IMR-90 (cell line): ENCODE measurements at regions not wholly inside any gene's neighbourhood (a gene's known extent, or its start where the extent isn't known, plus 50 kb on each side); places are given as distances from the start of the nearest gene placed in this dataset.

ENCODE experiments used
- ATAC-seq: fragments of 200-7000 bp; cut with Tn5 transposase; 2 replicates; pipeline ENCODE4 v1.9.1; 2020; ENCODE audit warnings: low read depth, mild to moderate bottlenecking, moderate library complexity
- BruUV-seq: library from RNA; stranded (reverse); fragments of 400-500 nt; replicated peaks from 2 replicates; lab custom pipeline; 2021; lab: Mats Ljungman, UMichigan
- CTCF ChIA-PET: fragments of 300-600 bp; formaldehyde crosslinking; extraction: SDS; loops from one replicate; lab custom pipeline; 2021; ENCODE audit warnings: antibody characterized with exemption; lab: Yijun Ruan, JAX
- POLR2A ChIA-PET: fragments of 300-600 bp; sonication (Branson Sonifier 250); formaldehyde crosslinking; loops from one replicate; lab custom pipeline; 2022; ENCODE audit warnings: antibody characterized with exemption; ENCODE audit not compliant: unreplicated experiment; lab: Charles Lee
- DNase-seq: peaks from one replicate; pipeline ENCODE4 v3.0.0; 2013
- H2AFZ ChIP-seq: replicated peaks from 2 replicates; pipeline ENCODE3; 2013; ENCODE audit warnings: low read length, mild to moderate bottlenecking; ENCODE audit not compliant: poor library complexity
- H2AK5ac ChIP-seq: 2 replicates; pipeline ENCODE4 v1.6.1; 2013; ENCODE audit warnings: low read depth, low read length, inconsistent platforms
- H2AK9ac ChIP-seq: replicated peaks from 2 replicates; pipeline ENCODE3; 2013; ENCODE audit warnings: mild to moderate bottlenecking, low read depth, low read length, moderate library complexity; ENCODE audit not compliant: poor library complexity
- H2BK120ac ChIP-seq: 2 replicates; pipeline ENCODE4 v1.6.1; 2013; ENCODE audit warnings: low read depth, low read length, inconsistent platforms
- H2BK15ac ChIP-seq: 3 replicates; pipeline ENCODE4 v1.6.1; 2013; ENCODE audit warnings: low read depth, low read length, inconsistent platforms
- H2BK20ac ChIP-seq: 2 replicates; pipeline ENCODE4 v1.6.1; 2013; ENCODE audit warnings: low read depth, mild to moderate bottlenecking, inconsistent platforms, low read length, moderate library complexity
- H2BK5ac ChIP-seq: 2 replicates; pipeline ENCODE4 v1.6.1; 2013; ENCODE audit warnings: mild to moderate bottlenecking, low read depth, low read length, inconsistent platforms; ENCODE audit not compliant: poor library complexity, severe bottlenecking
- H3K14ac ChIP-seq: replicated peaks from 2 replicates; pipeline ENCODE4 v1.6.1; 2013; ENCODE audit warnings: low read depth, low read length, inconsistent platforms
- H3K18ac ChIP-seq: 2 replicates; pipeline ENCODE4 v1.6.1; 2013; ENCODE audit warnings: low read depth, low read length, control low read depth
- H3K23ac ChIP-seq: 2 replicates; pipeline ENCODE4 v1.6.1; 2013; ENCODE audit warnings: low read depth, low read length, inconsistent platforms
- H3K27ac ChIP-seq: 2 replicates; pipeline ENCODE4 v1.5.1; 2013; ENCODE audit warnings: mild to moderate bottlenecking, control low read depth, low read length; ENCODE audit not compliant: insufficient read depth
- H3K27me3 ChIP-seq: 2 replicates; pipeline ENCODE4 v1.6.1; 2013; ENCODE audit warnings: low read length; ENCODE audit not compliant: control insufficient read depth, insufficient read depth
- H3K36me3 ChIP-seq: 2 replicates; pipeline ENCODE4 v1.6.1; 2013; ENCODE audit warnings: low read length, mixed read lengths; ENCODE audit not compliant: control insufficient read depth, insufficient read depth
- H3K4ac ChIP-seq: 2 replicates; pipeline ENCODE4 v1.6.1; 2013; ENCODE audit warnings: low read depth, low read length, inconsistent platforms
- H3K4me1 ChIP-seq: 2 replicates; pipeline ENCODE4 v1.6.1; 2013; ENCODE audit warnings: low read length, mixed read lengths; ENCODE audit not compliant: control insufficient read depth, insufficient read depth
- H3K4me2 ChIP-seq: 2 replicates; pipeline ENCODE4 v1.6.1; 2013; ENCODE audit warnings: low read depth, mild to moderate bottlenecking, control low read depth, low read length, moderate library complexity
- H3K4me3 ChIP-seq: 2 replicates; pipeline ENCODE4 v1.5.1; 2013; ENCODE audit warnings: low read depth, mild to moderate bottlenecking, control low read depth, low read length, moderate library complexity; ENCODE audit not compliant: insufficient read depth
- H3K56ac ChIP-seq: 2 replicates; pipeline ENCODE4 v1.6.1; 2013; ENCODE audit warnings: low read length, inconsistent platforms; ENCODE audit not compliant: insufficient read depth; ENCODE audit errors: extremely low read depth
- H3K79me1 ChIP-seq, 2 experiments: 2 replicates each; pipeline ENCODE4 v1.6.1; 2013; ENCODE audit warnings: low read length in 2 of 2, inconsistent platforms in 1 of 2, low read depth in 1 of 2
- H3K9ac ChIP-seq: 2 replicates; pipeline ENCODE4 v1.6.1; 2013; ENCODE audit warnings: low read depth, low read length, control low read depth
- H3K9me1 ChIP-seq: 2 replicates; pipeline ENCODE4 v1.6.1; 2013; ENCODE audit warnings: low read length, inconsistent platforms; ENCODE audit not compliant: insufficient read depth
- H3K9me3 ChIP-seq: 2 replicates; pipeline ENCODE4 v1.6.1; 2013; ENCODE audit warnings: low read length; ENCODE audit not compliant: control insufficient read depth, insufficient read depth
- H4K20me1 ChIP-seq: 2 replicates; pipeline ENCODE4 v1.6.1; 2013; ENCODE audit warnings: low read length, inconsistent platforms; ENCODE audit not compliant: insufficient read depth
- H4K5ac ChIP-seq: 2 replicates; pipeline ENCODE4 v1.6.1; 2013; ENCODE audit warnings: mild to moderate bottlenecking, low read depth, low read length, control low read depth
- H4K8ac ChIP-seq, 2 experiments: 2 replicates each; pipeline ENCODE4 v1.6.1; 2013; ENCODE audit warnings: low read depth in 2 of 2, low read length in 2 of 2, control low read depth in 1 of 2, inconsistent platforms in 1 of 2
- H4K91ac ChIP-seq: 2 replicates; pipeline ENCODE4 v1.6.1; 2013; ENCODE audit warnings: low read depth, low read length, inconsistent platforms; ENCODE audit not compliant: insufficient read depth
- BHLHE40 ChIP-seq: fragments of 150-350 bp; IDR thresholded peaks from 2 replicates; pipeline ENCODE4 v1.6.1; 2016; ENCODE audit warnings: mild to moderate bottlenecking, low read depth, low read length
- CEBPB ChIP-seq: IDR thresholded peaks from 2 replicates; pipeline ENCODE4 v1.6.1; 2012; ENCODE audit warnings: low read depth, low read length, improper control_type of control experiment
- FOS ChIP-seq: fragments of 150-350 bp; IDR thresholded peaks from 2 replicates; pipeline ENCODE4 v1.6.1; 2016; ENCODE audit warnings: low read depth, low read length
- MAZ ChIP-seq: IDR thresholded peaks from 2 replicates; pipeline ENCODE4 v1.6.1; 2012; ENCODE audit warnings: low read depth, mild to moderate bottlenecking, low read length, improper control_type of control experiment, moderate library complexity, borderline replicate concordance
- NFE2L2 ChIP-seq: fragments of 150-350 bp; IDR thresholded peaks from 2 replicates; pipeline ENCODE4 v1.6.1; 2016; ENCODE audit warnings: low read depth, mild to moderate bottlenecking, low read length
- POLR2A ChIP-seq: IDR thresholded peaks from 2 replicates; pipeline ENCODE4 v1.6.1; 2012; ENCODE audit warnings: mild to moderate bottlenecking, low read depth, low read length
- RAD21 ChIP-seq: IDR thresholded peaks from 2 replicates; pipeline ENCODE4 v1.6.1; 2012; ENCODE audit warnings: low read length, improper control_type of control experiment
- RCOR1 ChIP-seq: IDR thresholded peaks from 2 replicates; pipeline ENCODE4 v1.6.1; 2012; ENCODE audit warnings: mild to moderate bottlenecking, low read length, improper control_type of control experiment; ENCODE audit not compliant: insufficient replicate concordance
- SMC3 ChIP-seq: fragments of 150-350 bp; IDR thresholded peaks from 2 replicates; pipeline ENCODE4 v1.6.1; 2016; ENCODE audit warnings: low read depth, mild to moderate bottlenecking, antibody characterized with exemption, low read length, moderate library complexity
- WGBS, 2 experiments: methylation state at CpG; one replicate each; pipeline versions ENCODE4 v1.1.5 to v1.1.7; 2013; ENCODE audit warnings: missing lambda C conversion rate in 2 of 2; ENCODE audit not compliant: insufficient read length in 1 of 2; ENCODE audit errors: extremely low coverage in 2 of 2; 5-methylcytosine and 5-hydroxymethylcytosine counted together
- dilution Hi-C: fragments of 300-500 bp; cut with HindIII; formaldehyde crosslinking; loops from one replicate; pipeline ENCODE4 v1.14.3; 2018; ENCODE audit warnings: low sequenced_read_pairs; ENCODE audit not compliant: unreplicated experiment
- in situ Hi-C: fragments of 300-500 bp; cut with MboI; formaldehyde crosslinking; loops from 3 replicates; pipeline ENCODE4 v1.14.3; 2019; ENCODE audit warnings: low sequenced_read_pairs, inconsistent platforms, mixed read lengths
- intact Hi-C: fragments of 100-400 bp; cut with micrococcal nuclease; formaldehyde crosslinking; loops from 2 replicates; pipeline ENCODE4 v1.10.0; 2022
- TF ChIP-seq, protein P1 (sequence below): fragments of 150-350 bp; IDR thresholded peaks from 2 replicates; pipeline ENCODE4 v1.6.1; 2016; ENCODE audit warnings: low read depth, mild to moderate bottlenecking, low read length, moderate library complexity, borderline replicate concordance
- TF ChIP-seq, protein P2 (sequence below): conservative IDR thresholded peaks from 2 replicates; pipeline ENCODE4 v1.5.1; 2012; ENCODE audit warnings: mild to moderate bottlenecking, low read depth, low read length, improper control_type of control experiment

DNA sequence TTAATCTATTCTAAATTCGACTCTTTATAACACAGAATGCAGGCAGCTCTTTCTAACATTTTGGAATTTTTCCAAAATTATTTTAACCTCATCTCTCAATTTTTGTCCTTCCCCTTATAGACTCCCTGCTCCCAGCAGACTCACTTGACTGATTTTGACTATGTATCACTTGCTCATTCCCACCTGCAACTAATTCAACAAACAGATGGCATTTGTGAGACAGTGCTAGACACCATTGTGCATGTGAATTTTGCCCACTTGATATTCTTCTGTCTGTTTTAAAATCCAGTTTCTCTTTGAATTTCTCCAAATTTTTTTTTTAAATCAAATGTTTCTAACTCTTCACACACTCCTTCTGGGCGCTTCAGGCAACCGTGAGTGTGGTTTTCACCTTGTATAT lies 1534.0 kb downstream of the PCDH7 start:
- Histone ChIP-seq H3K4me1 (no peaks in the 10 kb centered on the region), H2BK20ac (no peak overlapping the region), H3K9ac (no peak overlapping the region), H3K27ac (no peak overlapping the region), H3K4ac (no peak overlapping the region), H2BK15ac (no peak overlapping the region), H2AK9ac (no peak overlapping the region), H3K23ac (no peak overlapping the region), H3K56ac (no peak overlapping the region), H2AK5ac (no peak overlapping the region), H4K20me1 (no peaks in the 10 kb centered on the region), H3K27me3 (no peaks in the 10 kb centered on the region), H4K91ac (no peak overlapping the region), H3K14ac (no peak overlapping the region), H3K9me1 (no peaks in the 10 kb centered on the region), H3K9me3 (no peaks in the 10 kb centered on the region), H2BK120ac (no peak overlapping the region), H3K4me3 (no peak overlapping the region), H4K5ac (no peak overlapping the region), H2BK5ac (no peak overlapping the region), H3K4me2 (no peak overlapping the region), H2AFZ (no peak overlapping the region), H3K36me3 (no peaks in the 10 kb centered on the region), H3K79me1 (no peaks in the 10 kb centered on the region), H3K18ac (no peak overlapping the region), H4K8ac (no peak overlapping the region)
- dilution Hi-C loops (no loop called here), in situ Hi-C loops (no loop called here), intact Hi-C loops (no loop called here)
- 57% methylated on average over 1 of the region's 3 CpGs; no CpG with 5 or more reads in 1 of the 2 experiments for WGBS, 2 experiments
- BruUV-seq: no TSS peak
- DNase-seq (no peak), ATAC-seq (no peak)
- TF ChIP-seq RCOR1 (no peak), SMC3 (no peak), MAZ (no peak), POLR2A (no peak), BHLHE40 (no peak), CEBPB (no peak), NFE2L2 (no peak), RAD21 (no peak), FOS (no peak)
- TF ChIP-seq, protein P1, sequence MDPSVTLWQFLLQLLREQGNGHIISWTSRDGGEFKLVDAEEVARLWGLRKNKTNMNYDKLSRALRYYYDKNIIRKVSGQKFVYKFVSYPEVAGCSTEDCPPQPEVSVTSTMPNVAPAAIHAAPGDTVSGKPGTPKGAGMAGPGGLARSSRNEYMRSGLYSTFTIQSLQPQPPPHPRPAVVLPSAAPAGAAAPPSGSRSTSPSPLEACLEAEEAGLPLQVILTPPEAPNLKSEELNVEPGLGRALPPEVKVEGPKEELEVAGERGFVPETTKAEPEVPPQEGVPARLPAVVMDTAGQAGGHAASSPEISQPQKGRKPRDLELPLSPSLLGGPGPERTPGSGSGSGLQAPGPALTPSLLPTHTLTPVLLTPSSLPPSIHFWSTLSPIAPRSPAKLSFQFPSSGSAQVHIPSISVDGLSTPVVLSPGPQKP: no peak
- TF ChIP-seq, protein P2, sequence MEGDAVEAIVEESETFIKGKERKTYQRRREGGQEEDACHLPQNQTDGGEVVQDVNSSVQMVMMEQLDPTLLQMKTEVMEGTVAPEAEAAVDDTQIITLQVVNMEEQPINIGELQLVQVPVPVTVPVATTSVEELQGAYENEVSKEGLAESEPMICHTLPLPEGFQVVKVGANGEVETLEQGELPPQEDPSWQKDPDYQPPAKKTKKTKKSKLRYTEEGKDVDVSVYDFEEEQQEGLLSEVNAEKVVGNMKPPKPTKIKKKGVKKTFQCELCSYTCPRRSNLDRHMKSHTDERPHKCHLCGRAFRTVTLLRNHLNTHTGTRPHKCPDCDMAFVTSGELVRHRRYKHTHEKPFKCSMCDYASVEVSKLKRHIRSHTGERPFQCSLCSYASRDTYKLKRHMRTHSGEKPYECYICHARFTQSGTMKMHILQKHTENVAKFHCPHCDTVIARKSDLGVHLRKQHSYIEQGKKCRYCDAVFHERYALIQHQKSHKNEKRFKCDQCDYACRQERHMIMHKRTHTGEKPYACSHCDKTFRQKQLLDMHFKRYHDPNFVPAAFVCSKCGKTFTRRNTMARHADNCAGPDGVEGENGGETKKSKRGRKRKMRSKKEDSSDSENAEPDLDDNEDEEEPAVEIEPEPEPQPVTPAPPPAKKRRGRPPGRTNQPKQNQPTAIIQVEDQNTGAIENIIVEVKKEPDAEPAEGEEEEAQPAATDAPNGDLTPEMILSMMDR: no peak
- ChIA-PET POLR2A (no interaction called here), CTCF (no interaction called here)
